Caco-2 (cell line): ENCODE measurements at regions not wholly inside any gene's neighbourhood (a gene's known extent, or its start where the extent isn't known, plus 50 kb on each side); places are given as distances from the start of the nearest gene placed in this dataset.

ENCODE experiments used
- BruUV-seq: library from RNA; stranded (reverse); fragments of 400-500 nt; replicated peaks from 2 replicates; lab custom pipeline; 2021; lab: Mats Ljungman, UMichigan
- CTCF ChIA-PET: fragments of 300-600 bp; sonication (Branson Sonifier 250); formaldehyde crosslinking; loops from one replicate; lab custom pipeline; 2022; ENCODE audit warnings: antibody characterized with exemption; lab: Charles Lee
- POLR2A ChIA-PET: fragments of 300-600 bp; sonication (Branson Sonifier 250); formaldehyde crosslinking; loops from one replicate; lab custom pipeline; 2022; ENCODE audit warnings: antibody characterized with exemption; lab: Charles Lee
- DNase-seq, 2 experiments: peaks; one replicate each; pipeline versions ENCODE4 v3.0.0 to v3.0.0-alpha.2; 2020 to 2022
- H3K27me3 ChIP-seq: replicated peaks from 2 replicates; pipeline ENCODE4 v1.6.0; 2011; ENCODE audit warnings: low read length; ENCODE audit not compliant: control insufficient read depth, insufficient read depth
- H3K36me3 ChIP-seq: 2 replicates; pipeline ENCODE4 v1.5.1; 2011; ENCODE audit warnings: low read length; ENCODE audit not compliant: control insufficient read depth, insufficient read depth
- H3K4me1 ChIP-seq: fragments of 250-450 bp; sonication (Bioruptor Pico); 2 replicates; pipeline ENCODE4 v1.5.1; 2020; ENCODE audit warnings: mild to moderate bottlenecking
- H3K4me3 ChIP-seq: 2 replicates; pipeline ENCODE4 v1.5.1; 2011; ENCODE audit warnings: low read depth, mild to moderate bottlenecking, control low read depth, low read length
- H3K9me3 ChIP-seq: fragments of 250-450 bp; sonication (Bioruptor Pico); 2 replicates; pipeline ENCODE4 v1.5.1; 2020; ENCODE audit warnings: mild to moderate bottlenecking, moderate library complexity
- H3K27ac Mint-ChIP-seq: one replicate; pipeline ENCODE4 v1.8.0; 2022; ENCODE audit warnings: mixed read lengths; ENCODE audit not compliant: unreplicated experiment
- H3K27me3 Mint-ChIP-seq: one replicate; pipeline ENCODE4 v1.8.0; 2022; ENCODE audit warnings: mixed read lengths; ENCODE audit not compliant: insufficient read depth, unreplicated experiment
- H3K36me3 Mint-ChIP-seq: one replicate; pipeline ENCODE4 v1.8.0; 2022; ENCODE audit warnings: mild to moderate bottlenecking, mixed read lengths; ENCODE audit not compliant: insufficient read depth, unreplicated experiment
- H3K4me1 Mint-ChIP-seq: one replicate; pipeline ENCODE4 v1.8.0; 2022; ENCODE audit warnings: low read depth, mixed read lengths; ENCODE audit not compliant: unreplicated experiment
- H3K4me3 Mint-ChIP-seq: one replicate; pipeline ENCODE4 v1.8.0; 2022; ENCODE audit warnings: mild to moderate bottlenecking, moderate library complexity, mixed read lengths; ENCODE audit not compliant: unreplicated experiment
- H3K9me3 Mint-ChIP-seq: one replicate; pipeline ENCODE4 v1.8.0; 2022; ENCODE audit warnings: mixed read lengths; ENCODE audit not compliant: unreplicated experiment
- CTCF ChIP-seq, 2 experiments: fragments of 200-600 bp in 1 of 2; IDR thresholded peaks; 1 replicate in 1 of 2; 2 replicates in 1 of 2; pipeline versions ENCODE4 v1.5.1 to v1.8.0; 2011 to 2022; ENCODE audit warnings: antibody characterized with exemption in 1 of 2, control low read depth in 1 of 2, inconsistent platforms in 1 of 2, low read depth in 1 of 2, low read length in 1 of 2, mild to moderate bottlenecking in 1 of 2, moderate library complexity in 1 of 2; ENCODE audit not compliant: insufficient read depth in 1 of 2, severe bottlenecking in 1 of 2, unreplicated experiment in 1 of 2
- intact Hi-C: fragments of 100-400 bp; cut with micrococcal nuclease; formaldehyde crosslinking; loops from one replicate; pipeline ENCODE4 v1.10.0; 2022; ENCODE audit not compliant: unreplicated experiment

- DNase-seq, result no peak
- Mint-ChIP-seq H3K36me3 (no peaks in the 10 kb centered on the region), H3K27me3 (peaks cover 5% of the 10 kb centered on the region), H3K4me1 (peaks cover 7% of the 10 kb centered on the region), H3K4me3 (no peak overlapping the region), H3K27ac (no peak overlapping the region), H3K9me3 (no peaks in the 10 kb centered on the region)
- CTCF ChIA-PET, result no interaction called here
- Histone ChIP-seq H3K27me3 (no peaks in the 10 kb centered on the region), H3K9me3 (no peaks in the 10 kb centered on the region), H3K4me3 (no peak overlapping the region), H3K4me1 (no peaks in the 10 kb centered on the region), H3K36me3 (no peaks in the 10 kb centered on the region)
- BruUV-seq, result no TSS peak
- POLR2A ChIA-PET, result no interaction called here
- TF ChIP-seq CTCF (IDR thresholded peaks at IDR 0.05; ENCODE audit: insufficient read depth in 1 of 2, low read depth in 1 of 2, low read length in 1 of 2, severe bottlenecking in 1 of 2, unreplicated experiment in 1 of 2), result no peak
- intact Hi-C loops, result no loop called here
Observed at GRCh38 chr16:17563323-17564091, 92.7 kb upstream of the XYLT1 start.

GRCh38 chr16:17561056-17561455 is 90.3 kb upstream of the XYLT1 start:
- H3K9me3 Mint-ChIP-seq, result no peaks in the 10 kb centered on the region
- no peak for TF ChIP-seq CTCF (IDR thresholded peaks at IDR 0.05; ENCODE audit: insufficient read depth in 1 of 2, low read depth in 1 of 2, low read length in 1 of 2, severe bottlenecking in 1 of 2, unreplicated experiment in 1 of 2)

GRCh38 chr16:17560548-17560947 is 89.8 kb upstream of the XYLT1 start:
- Histone ChIP-seq H3K27me3 (no peaks in the 10 kb centered on the region), H3K4me1 (peaks cover 5% of the 10 kb centered on the region), H3K9me3 (no peaks in the 10 kb centered on the region), H3K4me3 (no peak overlapping the region), H3K36me3 (no peaks in the 10 kb centered on the region)
- Mint-ChIP-seq H3K9me3 (no peaks in the 10 kb centered on the region), H3K27me3 (peaks cover 5% of the 10 kb centered on the region), H3K4me1 (no peaks in the 10 kb centered on the region), H3K36me3 (no peaks in the 10 kb centered on the region), H3K27ac (no peak overlapping the region), H3K4me3 (no peak overlapping the region)
- DNase-seq, result no peak
- intact Hi-C loops, result no loop called here
- CTCF ChIA-PET, result no interaction called here
- BruUV-seq, result no TSS peak
- POLR2A ChIA-PET, result no interaction called here
- no peak for TF ChIP-seq CTCF (IDR thresholded peaks at IDR 0.05; ENCODE audit: insufficient read depth in 1 of 2, low read depth in 1 of 2, low read length in 1 of 2, severe bottlenecking in 1 of 2, unreplicated experiment in 1 of 2)

More at GRCh38 chr16:17561056-17561455, 90.3 kb upstream of the XYLT1 start:
- CTCF ChIA-PET, result no interaction called here
- H3K27me3 ChIP-seq, result no peaks in the 10 kb centered on the region
- H3K36me3 Mint-ChIP-seq, result no peaks in the 10 kb centered on the region
- DNase-seq, result no peak
- intact Hi-C loops, result no loop called here
- H3K27me3 Mint-ChIP-seq, result peaks cover 5% of the 10 kb centered on the region
- POLR2A ChIA-PET, result no interaction called here
- H3K9me3 ChIP-seq, result no peaks in the 10 kb centered on the region
- H3K36me3 ChIP-seq, result no peaks in the 10 kb centered on the region
- H3K4me3 ChIP-seq, result no peak overlapping the region
- no peak overlapping the region for H3K27ac Mint-ChIP-seq
- no TSS peak for BruUV-seq
- peaks cover 5% of the 10 kb centered on the region for H3K4me1 ChIP-seq
- H3K4me1 Mint-ChIP-seq, result no peaks in the 10 kb centered on the region
- no peak overlapping the region for H3K4me3 Mint-ChIP-seq
